ENCODE measurements at regions not wholly inside any gene's neighbourhood (a gene's known extent, or its start where the extent isn't known, plus 50 kb on each side); places are given as distances from the start of the nearest gene placed in this dataset.

- Histone ChIP-seq H3K4me1 (ENCODE audit: control insufficient read depth in 1 of 2, insufficient read depth in 2 of 2, low read length in 2 of 2) (no peaks in the 10 kb centered on the region), H3K4me3 (replicated peaks in 1 of 3; ENCODE audit: low read depth in 2 of 3, low read length in 3 of 3) (no peak overlapping the region), H3K9me3 (replicated peaks in 1 of 2; ENCODE audit: control insufficient read depth in 1 of 2, insufficient read depth in 1 of 2, low read length in 2 of 2) (peaks cover 0 to 3% of the 10 kb centered on the region in 2 donors), H4K20me1 (ENCODE audit: insufficient read depth, low read length) (no peaks in the 10 kb centered on the region), H3K79me2 (ENCODE audit: insufficient read depth, low read length) (no peaks in the 10 kb centered on the region), H2AFZ (ENCODE audit: insufficient read depth, low read depth, low read length, poor library complexity, severe bottlenecking) (no peak overlapping the region), H3K4me2 (replicated peaks; ENCODE audit: extremely low read depth, low read length, poor library complexity, severe bottlenecking) (no peak overlapping the region), H3K27ac (ENCODE audit: low read depth in 1 of 2, low read length in 2 of 2) (no peak overlapping the region), H3K36me3 (replicated peaks in 1 of 2; ENCODE audit: control insufficient read depth in 1 of 2, insufficient read depth in 2 of 2, low read length in 2 of 2) (no peaks in the 10 kb centered on the region), H3K9ac (ENCODE audit: insufficient read depth, low read length, poor library complexity, severe bottlenecking) (no peak overlapping the region), H3K27me3 (ENCODE audit: control insufficient read depth in 2 of 2, insufficient read depth in 2 of 2, low read length in 2 of 2) (no peaks in the 10 kb centered on the region)
- Mint-ChIP-seq H3K9me3 (peaks cover 2 to 9% (median 5%) of the 10 kb centered on the region in 7 donors), H3K27me3 (ENCODE audit: low read depth in 3 of 3) (peaks cover 0 to 5% (median 0%) of the 10 kb centered on the region in 3 donors), H3K36me3 (no peaks in the 10 kb centered on the region), H3K4me3 (no peak overlapping the region), H3K4me1 (peaks cover 4% of the 10 kb centered on the region), H3K27ac (no peak overlapping the region)
- intact Hi-C loops (cut with micrococcal nuclease), result loop anchor here in 1 of 2 donors (10.0 kb wide), 1 partner anchor 1078 kb away; no protein-coding TSS in a partner anchor
- no peak for TF ChIP-seq CTCF (IDR thresholded peaks at IDR 0.05)
- 80% methylated on average over 1 of the region's 5 CpGs for WGBS (ENCODE audit: insufficient coverage)
- DNase-seq, result no peak
Measured at GRCh38 chr11:27902981-27903624, 202.8 kb upstream of the BDNF start.

GRCh38 chr11:27898166-27898565 is 197.9 kb upstream of the BDNF start:
- Histone ChIP-seq H3K27me3 (ENCODE audit: control insufficient read depth in 2 of 2, insufficient read depth in 2 of 2, low read length in 2 of 2) (no peaks in the 10 kb centered on the region), H3K4me1 (ENCODE audit: control insufficient read depth in 1 of 2, insufficient read depth in 2 of 2, low read length in 2 of 2) (peaks cover 8 to 9% of the 10 kb centered on the region in 2 donors), H3K79me2 (ENCODE audit: insufficient read depth, low read length) (no peaks in the 10 kb centered on the region), H3K9ac (ENCODE audit: insufficient read depth, low read length, poor library complexity, severe bottlenecking) (no peak overlapping the region), H3K4me3 (replicated peaks in 1 of 3; ENCODE audit: low read depth in 2 of 3, low read length in 3 of 3) (no peak overlapping the region), H3K36me3 (replicated peaks in 1 of 2; ENCODE audit: control insufficient read depth in 1 of 2, insufficient read depth in 2 of 2, low read length in 2 of 2) (no peaks in the 10 kb centered on the region), H2AFZ (ENCODE audit: insufficient read depth, low read depth, low read length, poor library complexity, severe bottlenecking) (no peak overlapping the region), H3K4me2 (replicated peaks; ENCODE audit: extremely low read depth, low read length, poor library complexity, severe bottlenecking) (no peak overlapping the region), H3K27ac (ENCODE audit: low read depth in 1 of 2, low read length in 2 of 2) (no peak overlapping the region), H4K20me1 (ENCODE audit: insufficient read depth, low read length) (no peaks in the 10 kb centered on the region), H3K9me3 (replicated peaks in 1 of 2; ENCODE audit: control insufficient read depth in 1 of 2, insufficient read depth in 1 of 2, low read length in 2 of 2) (no peaks in the 10 kb centered on the region)
- TF ChIP-seq CTCF (IDR thresholded peaks at IDR 0.05), result no peak
- Mint-ChIP-seq H3K27me3 (ENCODE audit: low read depth in 3 of 3) (peaks cover 0 to 5% (median 0%) of the 10 kb centered on the region in 3 donors), H3K27ac (no peak overlapping the region), H3K9me3 (peaks cover 2 to 10% (median 5%) of the 10 kb centered on the region in 7 donors), H3K4me3 (no peak overlapping the region), H3K36me3 (no peaks in the 10 kb centered on the region), H3K4me1 (peaks cover 16% of the 10 kb centered on the region)
- no peak for DNase-seq
- WGBS (ENCODE audit: insufficient coverage), result no CpG with 5 or more reads among the region's 2 CpGs
- intact Hi-C loops (cut with micrococcal nuclease), result no loop called here

All from CD14-positive monocyte (primary cell).